ENCODE measurements at regions not wholly inside any gene's neighbourhood (a gene's known extent, or its start where the extent isn't known, plus 50 kb on each side); places are given as distances from the start of the nearest gene placed in this dataset.

- TF ChIP-seq CTCF (IDR thresholded peaks at IDR 0.05) = no peak
- TF ChIP-seq POLR2A (IDR thresholded peaks at IDR 0.05) = no peak
These were observed 125.9 kb downstream of the TLE3 start for GRCh38 chr15:69971771-69972170.
